NCI-H1092 (cell line): ENCODE measurements at regions not wholly inside any gene's neighbourhood (a gene's known extent, or its start where the extent isn't known, plus 50 kb on each side); places are given as distances from the start of the nearest gene placed in this dataset.
A peak's percentile ranks its signal among the peaks of the same experiment; 100 is the strongest.

Experiments used
- DNase-seq: peaks from one replicate; lab custom pipeline; 2025; lab: John Stamatoyannopoulos, UW

DNA sequence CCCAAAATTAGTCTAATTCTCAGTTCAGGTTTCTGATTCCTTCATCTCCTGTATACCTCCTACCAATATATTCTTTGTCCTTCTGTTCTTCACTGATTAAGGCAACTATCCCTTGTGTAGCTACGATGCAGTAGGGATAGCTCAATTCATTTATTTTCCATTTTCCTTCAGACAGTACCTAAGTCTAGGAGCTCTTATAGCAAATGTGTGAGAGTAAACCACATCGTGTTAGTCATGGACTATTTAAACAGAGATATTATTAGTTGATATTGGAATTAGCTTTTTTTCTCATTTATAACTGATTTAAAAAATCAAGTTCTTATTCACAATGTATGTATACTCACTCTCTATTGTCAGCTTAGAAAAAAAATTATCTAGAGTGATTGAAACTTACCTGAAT is 900.0 kb downstream of the JRKL start:
- DNase-seq: no peak

DNA sequence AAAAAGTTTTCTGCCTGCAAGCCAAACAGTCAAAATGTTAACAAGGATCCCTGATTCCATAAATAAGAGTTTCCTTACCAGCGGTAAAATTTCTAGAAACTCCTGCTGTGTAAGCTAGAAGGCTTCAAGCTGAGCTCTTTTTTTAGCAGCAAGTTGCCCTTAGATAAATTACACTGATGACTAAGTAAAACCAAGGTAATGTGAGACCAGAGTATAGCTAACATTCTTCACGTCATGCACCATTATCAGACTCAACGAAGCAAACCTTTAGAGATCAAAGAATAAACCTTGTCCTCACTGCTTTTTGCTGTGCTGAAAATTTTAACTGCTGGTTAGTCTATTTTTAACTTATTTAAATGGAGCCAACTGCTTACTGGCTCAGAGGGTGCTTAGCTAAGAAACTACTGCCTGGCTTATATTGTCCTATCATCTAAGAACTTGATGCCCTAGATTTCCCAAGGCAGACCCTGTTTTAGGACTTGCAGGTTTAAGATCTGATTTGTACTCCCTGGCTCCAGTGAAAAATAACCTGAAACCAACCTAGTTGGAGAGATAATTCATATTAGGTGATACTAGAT is 900.7 kb downstream of the JRKL start:
- no peak for DNase-seq

DNA sequence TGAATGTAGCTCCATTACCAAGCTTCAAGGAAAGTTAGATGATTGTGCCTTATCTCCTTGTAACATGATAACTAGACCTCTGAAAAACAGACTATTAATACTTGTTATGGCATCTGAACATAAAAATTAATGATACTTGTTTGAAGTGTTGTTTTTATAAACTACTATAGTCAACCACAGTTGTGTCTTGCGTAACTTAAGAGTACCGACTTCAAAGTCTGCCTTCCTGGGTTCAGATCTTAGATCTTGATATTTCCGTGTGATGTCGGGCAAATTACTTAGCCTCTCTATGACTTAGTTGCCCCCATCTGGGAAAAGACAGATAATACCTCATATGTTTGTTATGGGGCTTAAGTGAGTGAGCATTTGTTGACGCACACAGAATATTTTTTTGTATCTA is 906.5 kb downstream of the JRKL start:
- no peak for DNase-seq

DNA sequence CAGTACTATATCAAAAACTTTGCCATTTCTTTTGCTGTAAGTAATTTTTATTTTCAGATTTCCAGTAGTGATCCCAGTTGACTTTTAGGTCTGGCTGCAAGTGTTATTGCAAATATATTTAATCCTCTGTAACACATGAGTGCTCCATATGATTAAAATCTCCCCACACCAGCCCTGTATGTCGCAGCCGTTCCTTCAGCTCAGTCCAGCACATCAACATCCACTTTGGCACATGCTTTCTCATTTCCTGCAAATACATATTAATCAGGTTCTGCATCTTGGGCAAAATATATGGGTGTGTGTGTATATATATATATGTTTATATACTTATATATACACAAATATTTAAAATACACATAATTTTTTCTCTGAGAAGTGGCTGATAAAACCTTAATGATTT is 919.5 kb downstream of the JRKL start:
- no peak for DNase-seq

DNA sequence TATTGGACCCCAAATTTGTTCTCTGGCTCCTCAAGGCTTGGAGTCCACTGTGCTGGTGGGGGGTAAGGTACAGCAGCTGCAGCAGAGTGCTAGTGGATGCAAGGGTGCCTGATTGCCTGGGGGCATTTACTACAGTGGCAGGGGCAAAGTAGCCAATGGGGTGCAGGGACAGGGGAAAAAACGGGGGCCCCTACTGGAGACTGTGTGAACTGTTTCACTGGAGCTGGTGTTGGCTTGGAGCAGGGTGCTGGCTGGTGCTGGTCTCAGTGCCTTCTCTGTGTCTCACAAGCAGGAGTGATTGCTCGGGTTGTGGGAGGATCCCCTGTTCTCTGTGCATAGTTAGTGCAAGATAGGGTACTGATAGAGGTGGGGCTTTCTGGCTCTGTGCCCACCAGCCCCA is 935.9 kb downstream of the JRKL start:
- DNase-seq: no peak

DNA sequence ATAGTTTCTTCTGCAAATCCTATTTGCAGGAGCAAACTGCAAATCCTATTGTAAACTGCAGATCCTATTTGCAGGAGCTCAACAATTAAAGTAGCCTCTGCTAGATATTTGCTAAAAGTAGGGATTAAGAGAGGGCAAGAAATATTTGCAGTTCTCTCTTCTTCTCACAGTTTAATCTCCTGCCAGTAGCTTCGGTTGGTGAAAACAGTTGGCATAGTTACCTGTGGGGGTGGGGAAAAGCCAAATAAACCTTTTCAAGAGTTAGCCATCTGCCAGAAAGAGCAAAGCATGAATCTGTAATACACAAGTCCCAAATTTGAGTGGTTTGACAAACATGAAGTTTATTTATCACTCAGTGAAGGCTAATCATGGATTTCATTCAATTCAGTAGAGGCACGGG is 942.5 kb downstream of the JRKL start:
- peak; percentile 12 for DNase-seq

DNA sequence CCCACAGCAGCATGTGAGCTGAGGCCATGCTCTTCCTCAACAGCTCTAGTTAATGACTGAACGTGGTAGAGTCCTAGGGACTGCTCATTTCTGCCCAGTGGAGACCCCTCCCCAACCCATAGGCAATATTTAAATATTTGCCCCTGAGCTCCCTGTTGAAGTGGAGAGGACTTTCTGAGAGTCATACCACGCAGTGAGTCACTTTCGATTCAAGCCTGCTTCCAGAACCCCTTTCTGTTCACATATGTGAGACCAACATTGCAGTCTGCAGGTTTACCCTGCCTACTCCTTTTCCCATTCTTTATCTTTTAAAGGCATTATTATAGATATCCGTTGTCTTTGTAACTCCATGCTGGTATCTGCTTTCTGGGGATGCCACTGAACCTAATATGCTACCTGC is 946.3 kb downstream of the JRKL start:
- no peak for DNase-seq

DNA sequence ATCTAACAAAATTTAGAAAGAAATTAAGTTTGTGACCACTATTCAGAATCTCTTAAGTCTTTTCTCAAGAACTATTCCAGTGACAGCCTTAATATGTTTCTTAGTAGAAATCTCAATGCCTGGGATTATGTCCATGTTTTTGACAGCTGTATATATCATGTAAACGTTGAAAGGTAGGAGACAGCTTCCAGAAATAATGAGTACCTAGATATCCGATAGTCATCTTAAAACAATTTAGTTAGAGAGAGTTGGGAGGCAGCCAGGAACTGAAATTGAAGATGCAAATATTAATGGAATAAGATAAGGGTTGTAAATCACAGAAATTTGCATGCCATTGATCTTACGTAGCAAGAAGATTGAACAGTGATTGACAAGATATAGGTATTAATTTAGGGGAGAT is 955.2 kb downstream of the JRKL start:
- no peak for DNase-seq

DNA sequence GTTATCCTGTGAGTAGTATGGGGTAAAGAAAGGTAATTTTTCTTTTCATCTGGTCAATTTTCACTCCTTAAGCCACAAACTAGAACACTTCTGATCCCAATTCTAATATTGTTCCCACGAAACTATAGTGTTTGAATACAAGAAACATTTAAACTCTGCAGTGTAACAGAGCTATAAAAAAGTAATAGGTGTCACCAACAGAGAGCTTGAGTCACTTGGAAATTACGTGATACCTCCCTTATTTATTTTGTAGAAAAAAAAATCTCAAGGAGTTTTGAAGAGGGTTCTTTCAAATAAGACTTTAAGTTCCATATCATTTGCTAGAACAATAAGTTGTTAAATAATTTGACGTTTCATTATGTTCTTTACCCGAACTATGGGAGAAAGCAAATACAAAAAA is 959.4 kb downstream of the JRKL start:
- DNase-seq: no peak

DNA sequence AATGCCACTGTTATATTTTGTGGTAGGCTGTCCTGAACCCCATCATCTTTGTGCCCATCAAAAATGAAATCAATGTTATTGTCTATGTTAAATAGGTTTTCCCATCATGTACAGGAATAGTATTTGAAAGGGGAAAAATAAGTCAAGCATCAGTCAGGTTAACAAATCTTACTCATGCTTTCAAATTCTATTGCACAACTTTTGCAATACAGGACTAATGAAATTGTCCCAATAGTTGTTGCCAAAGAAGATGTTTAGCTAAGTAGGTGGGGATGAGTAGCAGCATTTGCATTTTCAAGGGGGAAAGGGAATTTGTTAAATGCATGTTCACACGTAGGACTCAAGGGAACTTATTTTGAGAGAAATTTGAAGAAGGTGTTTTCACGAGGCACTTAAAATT is 962.1 kb downstream of the JRKL start:
- DNase-seq: no peak

DNA sequence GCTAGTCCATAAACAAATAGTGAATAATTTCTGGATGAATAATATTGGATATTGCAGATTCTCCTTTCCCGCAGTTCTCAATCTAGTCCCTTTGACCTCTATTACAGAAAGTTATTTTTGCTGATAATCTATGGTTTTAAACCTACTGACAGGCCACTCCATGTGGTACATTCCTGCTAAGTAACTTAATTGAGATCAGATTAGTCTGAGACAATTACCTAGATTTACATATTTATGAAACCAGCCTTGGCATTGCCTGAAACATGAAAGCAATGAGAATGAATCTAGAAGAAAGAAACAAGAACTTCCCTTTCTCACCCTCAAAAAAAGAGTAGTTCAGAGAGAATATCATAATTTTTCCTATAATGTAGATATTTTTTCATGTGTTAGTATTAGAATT is 964.2 kb downstream of the JRKL start:
- no peak for DNase-seq

DNA sequence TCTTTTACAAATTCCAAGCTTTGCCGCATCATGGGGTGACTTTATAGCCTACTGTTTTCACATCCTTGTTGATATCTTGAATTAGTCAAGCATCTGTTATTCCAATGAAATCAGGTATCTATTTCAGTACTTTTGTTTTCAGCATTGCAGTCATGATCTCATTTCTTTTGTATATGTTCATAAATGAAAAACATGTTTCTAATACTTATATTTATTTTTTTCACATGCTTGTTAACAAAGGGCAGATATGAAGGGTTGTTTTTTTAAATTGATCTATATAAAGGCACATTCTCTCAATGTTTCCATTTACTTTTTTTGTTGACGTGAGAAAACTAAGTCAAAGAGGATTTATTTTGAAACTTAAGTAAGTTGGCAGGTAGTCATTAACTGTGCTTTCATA is 964.8 kb downstream of the JRKL start:
- DNase-seq: no peak

DNA sequence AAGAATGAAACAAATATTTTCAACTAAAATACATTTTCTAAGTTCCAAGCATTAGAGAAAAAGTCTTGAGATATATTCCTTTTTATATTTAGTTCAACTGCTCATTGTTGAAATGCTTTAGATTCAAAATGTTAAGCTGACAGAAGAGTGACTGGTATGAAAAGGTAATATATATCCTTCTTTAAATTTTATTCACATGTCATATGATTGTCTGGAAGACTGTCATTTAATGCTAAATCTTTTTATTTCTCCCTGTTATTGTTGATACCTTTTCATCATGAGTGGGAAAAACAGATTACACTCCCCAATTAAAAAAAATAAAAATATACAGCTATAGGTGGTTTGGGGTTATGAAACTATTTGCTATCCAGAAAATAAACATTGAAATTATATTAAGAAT is 965.4 kb downstream of the JRKL start:
- no peak for DNase-seq

DNA sequence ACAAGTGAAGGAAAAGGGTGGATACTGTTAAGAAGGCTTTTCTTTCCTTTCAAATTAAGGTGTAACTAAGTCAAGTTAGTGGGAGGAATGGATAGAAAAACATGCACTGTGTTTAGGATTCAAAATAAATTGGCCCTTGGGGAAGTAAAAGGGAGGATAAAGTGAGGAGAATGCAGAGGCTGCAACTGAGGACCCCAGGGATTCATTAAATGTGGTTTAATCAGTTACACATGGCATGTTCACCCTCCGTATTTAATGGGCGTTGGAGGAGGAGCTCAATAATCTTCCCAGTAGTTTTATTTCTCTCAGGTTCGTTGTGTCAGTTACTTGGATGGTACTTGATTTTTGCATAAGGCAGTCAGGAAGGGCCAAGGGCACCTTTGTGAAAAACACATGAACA is 966.3 kb downstream of the JRKL start:
- no peak for DNase-seq

DNA sequence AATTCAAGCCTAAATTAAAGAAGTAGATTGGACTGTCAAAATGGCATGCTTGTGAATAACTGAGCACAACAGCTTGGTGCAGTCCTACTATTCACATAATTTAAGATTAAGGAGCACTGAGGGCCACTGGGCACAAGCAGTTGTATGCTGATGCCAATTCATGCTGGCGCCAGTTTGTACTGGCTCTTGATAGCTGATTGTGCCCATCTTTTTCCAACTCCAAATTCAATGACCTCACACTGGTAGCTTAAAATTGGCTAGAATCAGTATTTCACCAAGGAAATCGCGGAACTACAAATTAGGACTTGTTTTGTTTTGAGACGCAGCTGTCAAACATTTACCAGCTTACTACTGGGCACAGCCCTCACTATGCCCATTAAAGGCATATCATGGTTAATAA is 969.2 kb downstream of the JRKL start:
- no peak for DNase-seq

DNA sequence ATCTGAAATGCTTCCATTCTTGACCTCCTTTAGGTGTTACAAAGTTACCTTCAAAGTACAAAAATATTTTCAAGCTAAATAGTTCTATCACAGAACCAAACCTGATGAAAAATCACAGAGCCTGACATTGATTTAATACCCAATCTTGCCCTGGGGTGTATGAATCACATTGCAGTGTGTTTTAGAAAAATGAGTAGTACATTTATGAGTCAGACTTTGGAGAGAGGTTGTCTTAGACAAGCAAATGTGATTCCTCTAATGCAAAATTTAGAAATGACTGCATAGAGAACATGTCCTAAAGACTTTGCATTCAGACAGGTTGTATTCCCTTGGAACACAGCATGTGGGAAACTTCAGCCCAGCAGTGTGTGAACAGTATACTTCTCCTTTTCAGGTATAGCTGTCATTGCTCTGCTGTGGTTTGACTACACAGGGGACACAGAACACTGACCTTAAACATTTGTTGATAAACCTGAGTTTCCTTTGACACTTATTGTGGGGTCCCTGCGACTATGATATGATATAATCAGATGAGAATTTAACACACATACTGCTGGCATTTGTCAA is 972.1 kb downstream of the JRKL start:
- DNase-seq: no peak

DNA sequence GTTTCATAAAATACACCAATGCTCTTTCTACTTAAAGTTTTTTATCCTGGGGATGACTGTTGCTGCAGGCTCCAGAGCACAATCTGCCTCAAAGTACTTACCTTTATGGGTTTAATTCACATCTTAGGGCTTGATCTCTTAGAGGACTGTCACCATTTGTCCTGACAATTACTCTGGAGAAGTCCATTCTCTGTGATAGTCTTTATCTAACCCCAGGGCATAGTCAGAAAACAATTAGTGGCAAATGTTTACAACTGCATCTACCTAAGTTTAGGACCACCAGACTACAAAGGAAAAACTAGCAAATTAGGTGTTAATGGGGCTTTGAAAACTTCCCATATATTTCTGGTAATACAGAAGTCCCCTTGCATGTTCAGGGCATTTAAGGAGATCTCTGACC is 973.5 kb downstream of the JRKL start:
- no peak for DNase-seq

DNA sequence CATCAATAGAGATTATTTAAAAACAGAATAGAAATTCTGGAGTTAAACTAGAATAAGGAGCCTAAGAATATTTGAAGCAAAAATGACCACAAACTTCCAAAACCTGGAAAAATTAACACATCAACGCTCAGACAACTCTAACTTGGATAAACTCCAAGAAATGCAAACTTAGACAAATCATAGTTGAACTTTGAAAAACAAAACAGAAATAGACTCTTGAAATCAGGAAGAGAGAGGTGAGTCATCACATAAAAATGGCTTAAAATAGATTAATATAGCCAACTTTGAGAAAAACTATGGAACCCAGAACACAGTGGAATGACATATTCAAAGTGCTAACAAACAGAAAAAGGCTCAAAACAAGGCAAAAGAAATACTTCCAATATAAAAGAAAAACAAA is 974.2 kb downstream of the JRKL start:
- no peak for DNase-seq

DNA sequence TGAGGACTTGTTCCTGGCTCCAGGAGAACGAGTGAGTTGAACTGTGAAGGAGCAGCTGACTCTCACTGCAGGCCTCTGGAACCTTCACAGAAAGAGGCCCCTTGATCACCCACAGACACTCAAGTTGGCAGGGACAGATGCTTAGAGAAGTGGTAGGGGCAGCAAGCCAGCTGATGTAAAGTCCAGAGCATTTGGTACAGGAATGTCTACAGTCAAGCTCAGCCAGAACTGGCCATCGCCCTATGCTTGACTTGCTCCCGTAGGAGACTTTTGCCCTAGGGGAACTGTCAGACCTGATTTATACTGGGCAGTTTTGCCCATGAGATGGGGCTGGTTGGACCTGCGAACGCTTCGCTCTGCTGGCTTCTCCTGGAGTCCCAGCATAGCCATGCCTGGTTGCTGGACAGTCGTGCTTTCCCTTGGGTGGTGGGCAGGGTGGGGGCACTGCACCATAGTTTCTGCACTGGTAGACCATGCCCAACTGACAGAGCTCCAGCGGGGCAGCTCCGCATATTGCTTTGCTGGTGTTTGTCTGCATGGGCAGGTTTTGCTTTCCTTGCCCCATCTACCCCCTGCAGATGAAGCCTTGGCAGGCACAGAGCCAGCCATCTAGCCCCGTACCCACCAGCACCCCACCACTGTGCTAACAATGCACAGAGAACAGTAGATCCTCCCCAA is 977.7 kb downstream of the JRKL start:
- no peak for DNase-seq

DNA sequence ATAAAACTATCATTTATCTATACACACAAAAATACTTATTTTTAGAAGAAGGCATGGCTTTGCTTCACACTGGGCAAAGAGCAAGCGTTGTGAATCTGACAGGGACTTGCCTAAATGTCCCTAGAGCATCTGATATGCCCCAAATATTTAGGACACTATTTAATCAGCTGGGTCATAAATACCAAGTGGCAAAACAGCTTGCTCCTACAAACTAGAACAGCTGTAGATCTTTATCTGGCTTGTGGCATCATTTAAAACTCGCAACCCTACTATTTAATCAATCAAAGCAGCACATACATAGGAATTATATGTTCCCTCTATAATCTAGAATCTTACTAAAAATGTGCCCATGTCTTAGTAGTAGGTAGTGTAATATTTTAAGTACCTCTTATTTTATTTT is 999.5 kb downstream of the JRKL start:
- no peak for DNase-seq

DNA sequence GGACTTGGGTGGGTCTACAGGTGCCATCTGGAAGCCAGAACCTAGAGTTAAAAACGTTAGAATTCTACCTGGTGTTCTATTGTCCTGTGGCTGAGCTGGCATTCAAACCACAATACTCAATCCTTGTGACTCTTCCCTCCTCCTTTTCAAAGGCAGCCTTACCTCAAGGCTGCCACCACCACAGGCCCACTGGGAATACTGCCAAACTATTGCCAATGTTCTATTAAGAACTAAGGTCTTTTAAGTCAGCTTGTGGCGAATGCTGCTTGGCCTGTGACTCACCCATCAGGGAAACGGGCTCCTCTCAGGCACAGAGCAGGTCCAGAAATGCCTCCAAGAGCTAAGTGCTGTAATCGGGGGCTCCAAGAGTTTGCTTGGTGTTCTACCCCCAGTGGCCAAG is 1008.4 kb downstream of the JRKL start:
- DNase-seq: no peak

DNA sequence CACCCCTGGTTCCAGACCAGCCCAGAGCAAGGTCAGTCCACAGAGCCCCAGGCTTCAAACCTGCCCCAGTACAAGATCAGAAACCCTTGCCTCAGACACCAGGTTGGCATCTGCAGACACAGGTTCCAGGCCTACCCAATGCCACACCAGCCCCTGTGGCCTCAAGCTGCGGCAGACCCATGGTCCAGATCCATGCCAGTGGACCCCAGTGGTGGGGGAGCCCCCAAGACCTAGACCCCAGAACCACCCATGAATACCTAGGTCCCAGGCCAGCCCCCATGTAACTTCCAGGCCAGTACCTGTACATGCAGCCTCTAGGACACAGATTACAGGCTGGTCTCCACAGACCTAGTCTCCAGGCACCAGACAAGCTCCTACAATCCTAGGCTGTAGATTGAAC is 1019.3 kb downstream of the JRKL start:
- DNase-seq: no peak

DNA sequence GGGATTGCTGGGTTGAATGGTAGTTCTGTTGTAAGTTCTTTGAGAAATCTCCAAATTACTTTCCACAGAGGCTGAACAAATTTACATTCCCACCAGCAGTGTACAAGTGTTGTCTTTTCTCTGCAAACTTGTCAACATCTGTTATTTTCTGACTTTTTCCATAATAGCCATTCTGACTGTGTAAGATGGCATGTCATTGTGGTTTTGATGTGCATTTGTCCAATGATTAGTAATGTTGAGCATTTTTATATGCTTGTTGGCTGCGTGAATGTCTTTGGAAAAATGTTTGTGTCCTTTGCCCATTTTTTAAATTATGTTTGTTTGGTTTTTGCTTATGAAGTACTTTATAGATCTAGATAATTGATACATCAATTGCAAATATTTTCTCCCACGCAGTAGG is 1025.0 kb downstream of the JRKL start:
- DNase-seq: no peak

DNA sequence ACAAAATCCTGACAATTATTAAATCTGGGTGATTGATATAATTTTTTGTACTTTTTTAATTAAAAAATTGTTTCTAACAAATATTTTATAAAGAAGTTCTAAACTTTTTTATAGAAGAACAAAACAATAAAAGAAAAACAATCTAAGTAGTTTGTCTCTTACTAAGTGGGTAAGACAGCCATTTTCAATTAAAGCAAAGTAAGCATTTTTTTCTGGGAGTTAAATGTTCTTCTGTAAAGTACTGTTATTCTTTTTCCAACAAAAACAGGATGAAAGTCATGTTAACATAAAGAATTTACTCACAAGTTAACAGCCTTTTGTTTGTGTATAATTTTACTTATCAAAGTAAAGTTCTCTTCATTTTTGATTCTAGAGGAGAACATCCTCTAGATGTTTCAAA is 1029.9 kb downstream of the JRKL start:
- DNase-seq: no peak
